Osteocyte (in vitro differentiated cells): ENCODE measurements at regions not wholly inside any gene's neighbourhood (a gene's known extent, or its start where the extent isn't known, plus 50 kb on each side); places are given as distances from the start of the nearest gene placed in this dataset.
A peak's percentile ranks its signal among the peaks of the same experiment; 100 is the strongest.

Experiments
- DNase-seq: peaks from one replicate; pipeline ENCODE4 v3.0.0; 2021; ENCODE audit warnings: mixed read lengths; ENCODE audit not compliant: unreplicated experiment; ENCODE audit errors: extremely low spot score
- H3K27ac Mint-ChIP-seq: one replicate; pipeline ENCODE4 v1.8.0; 2021; ENCODE audit warnings: mild to moderate bottlenecking, mixed read lengths; ENCODE audit not compliant: unreplicated experiment
- H3K27me3 Mint-ChIP-seq: one replicate; pipeline ENCODE4 v1.8.0; 2021; ENCODE audit warnings: mixed read lengths; ENCODE audit not compliant: unreplicated experiment
- H3K36me3 Mint-ChIP-seq: one replicate; pipeline ENCODE4 v1.8.0; 2021; ENCODE audit warnings: mixed read lengths; ENCODE audit not compliant: unreplicated experiment
- H3K4me1 Mint-ChIP-seq: one replicate; pipeline ENCODE4 v1.8.0; 2021; ENCODE audit warnings: mixed read lengths; ENCODE audit not compliant: unreplicated experiment
- H3K4me3 Mint-ChIP-seq: one replicate; pipeline ENCODE4 v1.8.0; 2021; ENCODE audit warnings: mild to moderate bottlenecking, moderate library complexity, mixed read lengths; ENCODE audit not compliant: unreplicated experiment
- H3K9me3 Mint-ChIP-seq: one replicate; pipeline ENCODE4 v1.8.0; 2021; ENCODE audit warnings: mixed read lengths; ENCODE audit not compliant: unreplicated experiment
- CTCF ChIP-seq: fragments of 200-600 bp; sonication (generic); IDR thresholded peaks from 2 replicates; pipeline ENCODE4 v1.5.0; 2021; ENCODE audit warnings: antibody characterized with exemption, mild to moderate bottlenecking, moderate library complexity

GRCh38 chr6:95417856-95418255, 159.5 kb upstream of the MANEA start:
- no peak for DNase-seq
- TF ChIP-seq CTCF, result no peak
- Mint-ChIP-seq H3K4me3 (no peak overlapping the region), H3K27me3 (no peaks in the 10 kb centered on the region), H3K36me3 (no peaks in the 10 kb centered on the region), H3K4me1 (no peaks in the 10 kb centered on the region), H3K9me3 (peaks cover 18% of the 10 kb centered on the region), H3K27ac (no peak overlapping the region)

DNA sequence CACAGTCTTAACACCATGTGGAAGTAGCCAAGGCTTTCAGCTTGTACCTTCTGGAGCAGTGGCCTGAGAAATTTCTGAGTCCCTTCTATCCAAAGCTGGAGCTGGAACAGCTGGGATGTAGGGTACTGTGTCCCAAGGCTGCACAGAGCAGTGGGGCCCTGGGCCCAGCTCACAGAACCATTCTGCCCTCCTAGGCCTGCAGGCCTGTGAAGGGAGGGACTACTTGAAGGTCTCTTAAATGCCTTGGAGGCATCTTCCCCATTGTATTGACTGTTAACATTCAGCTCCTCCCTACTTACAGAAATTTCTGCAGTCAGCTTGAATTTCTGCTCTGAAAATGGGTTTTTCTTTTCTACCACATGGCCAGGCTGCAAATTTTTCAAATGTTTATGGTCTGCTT, 156.5 kb upstream of the MANEA start:
- H3K9me3 Mint-ChIP-seq, result peaks cover 18% of the 10 kb centered on the region
- H3K4me3 Mint-ChIP-seq, result no peak overlapping the region
- no peak for TF ChIP-seq CTCF
- no peak overlapping the region for H3K27ac Mint-ChIP-seq
- no peaks in the 10 kb centered on the region for H3K4me1 Mint-ChIP-seq
- no peaks in the 10 kb centered on the region for H3K36me3 Mint-ChIP-seq
- DNase-seq, result no peak
- H3K27me3 Mint-ChIP-seq, result peaks cover 2% of the 10 kb centered on the region

- TF ChIP-seq CTCF, result no peak
- H3K4me1 Mint-ChIP-seq, result no peaks in the 10 kb centered on the region
- no peaks in the 10 kb centered on the region for H3K36me3 Mint-ChIP-seq
- peaks cover 2% of the 10 kb centered on the region for H3K27me3 Mint-ChIP-seq
- DNase-seq, result no peak
- peaks cover 18% of the 10 kb centered on the region for H3K9me3 Mint-ChIP-seq
- no peak overlapping the region for H3K27ac Mint-ChIP-seq
- no peak overlapping the region for H3K4me3 Mint-ChIP-seq
Measured at GRCh38 chr6:95423331-95423730, 154.0 kb upstream of the MANEA start.

DNA sequence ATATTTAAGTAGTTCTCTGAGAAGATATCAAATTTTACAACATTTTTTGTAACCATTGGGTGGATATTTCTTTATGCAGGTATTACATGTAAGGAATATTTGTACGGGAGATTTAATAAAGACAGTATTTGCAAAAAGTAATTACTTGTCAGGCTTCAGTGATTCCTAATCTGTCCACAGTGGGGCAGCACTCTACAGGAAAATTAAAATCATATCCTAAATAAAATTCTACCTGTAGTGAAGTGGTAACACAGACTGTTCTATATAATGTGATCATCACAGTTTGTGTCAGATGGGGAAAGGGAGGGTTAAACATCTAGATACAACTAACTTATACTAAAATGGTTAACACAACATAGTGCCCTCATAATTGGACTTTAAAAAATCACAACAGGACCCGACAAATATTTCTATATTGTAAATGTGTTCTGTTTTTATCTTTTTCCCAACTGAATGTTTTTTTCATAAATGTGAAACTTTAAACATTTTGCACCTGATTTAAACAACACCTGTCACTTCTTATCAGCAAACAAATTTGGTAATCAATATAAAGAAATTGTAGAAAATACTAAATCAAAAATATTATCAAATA, 145.6 kb upstream of the MANEA start:
- H3K4me3 Mint-ChIP-seq, result no peak overlapping the region
- peak; percentile 74 for TF ChIP-seq CTCF
- H3K27ac Mint-ChIP-seq, result no peak overlapping the region
- no peak for DNase-seq
- H3K36me3 Mint-ChIP-seq, result no peaks in the 10 kb centered on the region
- peaks cover 2% of the 10 kb centered on the region for H3K27me3 Mint-ChIP-seq
- H3K4me1 Mint-ChIP-seq, result no peaks in the 10 kb centered on the region
- no peaks in the 10 kb centered on the region for H3K9me3 Mint-ChIP-seq

DNA sequence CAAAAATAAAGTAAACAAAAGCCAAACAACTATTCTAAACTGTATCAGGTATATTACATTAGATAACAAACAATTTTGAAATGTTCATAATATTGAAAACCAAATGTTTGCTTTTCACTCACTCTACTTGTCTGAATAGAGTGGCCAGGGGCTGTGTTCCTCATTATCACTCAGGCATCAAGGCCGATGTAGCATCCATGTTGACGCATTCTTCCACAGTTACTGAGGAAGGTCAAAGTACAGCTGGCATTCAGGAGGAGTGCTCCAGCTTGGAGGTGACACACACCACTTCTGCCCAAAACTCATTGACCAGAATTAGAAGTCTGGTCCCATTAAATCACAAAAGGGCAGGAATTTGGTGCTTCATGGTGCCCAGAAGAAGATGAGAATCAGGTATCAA, 137.6 kb upstream of the MANEA start:
- Mint-ChIP-seq H3K9me3 (no peaks in the 10 kb centered on the region), H3K36me3 (no peaks in the 10 kb centered on the region), H3K27me3 (peaks cover 12% of the 10 kb centered on the region), H3K27ac (no peak overlapping the region), H3K4me3 (no peak overlapping the region), H3K4me1 (no peaks in the 10 kb centered on the region)
- DNase-seq, result no peak
- TF ChIP-seq CTCF, result no peak
